ENCODE measurements at regions not wholly inside any gene's neighbourhood (a gene's known extent, or its start where the extent isn't known, plus 50 kb on each side); places are given as distances from the start of the nearest gene placed in this dataset.
"Not testable (repeated sequence)": the region's sequence is repeated elsewhere in the genome, so short reads cannot be mapped to it uniquely, and the experiment has no call there.

DNA sequence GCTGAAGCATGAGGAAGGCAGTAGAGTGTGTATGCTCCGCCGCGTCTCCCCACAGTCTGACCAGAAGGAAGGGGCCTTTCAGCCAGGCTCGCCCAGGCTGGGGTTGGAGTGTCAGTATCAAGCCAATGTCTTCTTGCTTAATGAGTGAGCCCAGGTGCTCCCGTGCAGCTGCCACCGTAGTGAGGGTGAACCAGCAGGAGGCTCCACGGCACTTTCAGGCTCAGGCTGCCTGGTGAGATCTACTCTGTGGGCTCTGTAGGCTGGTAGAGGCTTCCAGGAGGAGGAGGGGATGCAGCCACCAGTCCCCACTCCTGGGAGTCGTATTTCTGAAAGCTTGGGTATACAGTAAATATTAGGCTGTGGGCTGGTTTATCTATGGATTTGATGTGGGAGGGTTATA lies 98.1 kb upstream of the ADCY2 start:
- not testable (repeated sequence) for DNase-seq (ENCODE audit: low read depth in 2 of 2)

DNA sequence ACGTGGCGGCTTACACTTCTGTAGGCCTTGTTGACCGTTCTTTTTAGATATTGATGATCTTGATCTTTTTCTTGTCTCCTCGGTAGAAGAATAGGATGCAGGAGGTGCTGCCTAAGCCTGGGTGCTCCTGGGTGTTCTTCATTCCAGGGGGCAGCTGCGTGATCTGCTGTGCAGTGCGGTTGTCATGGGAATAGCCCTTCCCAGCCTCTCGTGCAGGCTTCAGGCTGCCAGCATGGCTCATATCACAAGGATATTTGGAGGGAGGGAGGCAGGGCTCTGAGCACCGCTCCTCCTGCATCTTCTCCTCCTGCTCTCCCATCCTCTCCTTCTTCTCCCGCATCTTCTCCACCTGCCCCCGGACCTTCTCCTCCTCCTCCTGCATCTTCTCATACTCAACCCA lies 96.2 kb upstream of the ADCY2 start:
- DNase-seq (ENCODE audit: low read depth in 2 of 2): not testable (repeated sequence)

- not testable (repeated sequence) for DNase-seq (ENCODE audit: low read depth in 2 of 2)
Observed at GRCh38 chr5:7305000-7305674, 90.8 kb upstream of the ADCY2 start.

- not testable (repeated sequence) for DNase-seq (ENCODE audit: low read depth in 2 of 2)
Observed at GRCh38 chr5:7306556-7306955, 89.4 kb upstream of the ADCY2 start.

GRCh38 chr5:7307709-7308108 lies 88.2 kb upstream of the ADCY2 start:
- not testable (repeated sequence) for DNase-seq (ENCODE audit: low read depth in 2 of 2)

DNA sequence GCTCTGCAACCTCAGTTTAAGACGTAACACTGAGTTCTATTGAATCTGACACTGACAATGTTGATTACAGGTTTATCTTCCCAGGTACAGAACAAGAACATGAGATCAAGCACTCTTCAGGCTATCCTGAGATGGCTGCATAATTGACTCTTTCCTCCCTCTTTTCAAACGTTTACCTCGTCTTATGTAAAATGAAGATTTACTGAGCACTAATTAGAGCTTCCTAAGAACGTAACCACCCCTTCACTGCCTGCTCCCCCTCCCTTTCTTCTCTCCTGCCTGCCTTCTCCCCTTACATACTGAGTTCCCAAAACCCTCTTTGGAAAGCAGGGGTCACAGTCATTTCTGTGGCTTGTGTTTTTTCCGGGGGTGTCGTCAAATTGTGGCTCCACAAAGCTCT lies 86.2 kb upstream of the ADCY2 start:
- not testable (repeated sequence) for DNase-seq (ENCODE audit: low read depth in 2 of 2)

- not testable (repeated sequence) for DNase-seq (ENCODE audit: low read depth in 2 of 2)
Observed at GRCh38 chr5:7310656-7311055, 85.3 kb upstream of the ADCY2 start.

- no peak for DNase-seq (ENCODE audit: low read depth in 2 of 2)
Observed at GRCh38 chr5:7315118-7315517, 80.8 kb upstream of the ADCY2 start.

DNA sequence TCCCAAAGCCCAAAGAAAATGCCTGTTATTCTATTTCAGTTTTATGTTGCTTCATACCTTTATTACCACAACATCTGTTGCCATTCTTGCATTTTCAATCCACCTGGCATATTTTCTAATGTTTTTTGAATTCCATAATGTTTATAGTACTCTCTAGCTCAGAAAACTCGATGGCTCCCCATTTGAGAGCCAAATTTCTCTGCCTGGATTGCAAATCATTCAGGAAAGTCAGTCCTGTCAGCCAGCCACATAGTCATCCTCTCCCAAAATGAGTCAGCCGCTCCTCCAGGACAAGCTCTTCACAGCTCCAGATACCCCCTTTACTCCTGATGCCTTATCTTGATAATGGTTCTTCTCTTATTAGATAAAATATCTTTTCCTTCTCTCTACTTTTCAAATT lies 78.2 kb upstream of the ADCY2 start:
- no peak for DNase-seq (ENCODE audit: low read depth in 2 of 2)

DNA sequence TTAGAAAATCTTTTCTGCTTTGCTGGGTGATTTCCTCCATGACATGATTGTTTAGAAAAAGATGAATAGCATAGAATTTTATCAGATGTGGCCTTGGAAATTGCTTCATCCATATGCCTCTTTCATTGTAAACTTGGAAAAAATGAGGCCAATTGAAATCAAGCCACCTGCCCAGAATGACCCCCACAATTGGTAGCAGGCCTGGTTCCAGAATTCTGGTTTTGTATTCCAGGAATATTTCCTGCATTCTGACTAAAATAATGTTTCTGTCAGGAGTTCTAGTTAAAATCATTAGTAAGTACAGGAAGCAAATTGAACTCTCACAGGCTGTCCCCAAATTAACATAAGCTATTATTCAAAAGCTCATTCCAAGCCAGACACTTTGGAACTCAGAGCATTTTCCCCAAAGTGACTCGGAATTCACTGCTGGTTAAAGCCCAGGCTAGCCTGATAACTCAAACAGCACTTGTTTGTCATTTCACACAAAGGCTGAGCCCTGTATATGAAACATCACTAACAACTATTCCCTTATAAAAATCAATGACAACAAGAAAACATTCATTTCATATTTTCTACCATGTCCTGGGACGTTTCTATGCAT lies 75.1 kb upstream of the ADCY2 start:
- no peak for DNase-seq (ENCODE audit: low read depth in 2 of 2)

DNA sequence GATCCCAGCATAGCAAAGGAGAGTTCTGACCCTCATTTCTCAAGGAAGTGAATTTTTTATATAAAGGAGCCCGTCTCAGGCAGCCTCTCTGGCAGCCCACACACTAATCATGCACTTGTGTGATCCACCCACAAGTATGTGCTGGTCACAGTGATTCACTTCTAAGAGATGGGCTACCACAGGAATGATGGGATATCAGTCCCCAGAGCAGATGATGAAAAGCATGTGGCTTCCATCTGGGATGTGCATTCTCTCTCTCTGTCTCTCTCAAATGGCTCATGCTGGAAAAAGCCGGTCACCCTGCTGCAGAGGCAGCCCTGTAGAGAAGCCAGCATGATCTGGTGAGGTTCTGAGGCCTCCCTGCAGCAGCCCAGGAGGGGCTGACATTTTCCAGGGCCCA lies 74.2 kb upstream of the ADCY2 start:
- no peak for DNase-seq (ENCODE audit: low read depth in 2 of 2)

DNA sequence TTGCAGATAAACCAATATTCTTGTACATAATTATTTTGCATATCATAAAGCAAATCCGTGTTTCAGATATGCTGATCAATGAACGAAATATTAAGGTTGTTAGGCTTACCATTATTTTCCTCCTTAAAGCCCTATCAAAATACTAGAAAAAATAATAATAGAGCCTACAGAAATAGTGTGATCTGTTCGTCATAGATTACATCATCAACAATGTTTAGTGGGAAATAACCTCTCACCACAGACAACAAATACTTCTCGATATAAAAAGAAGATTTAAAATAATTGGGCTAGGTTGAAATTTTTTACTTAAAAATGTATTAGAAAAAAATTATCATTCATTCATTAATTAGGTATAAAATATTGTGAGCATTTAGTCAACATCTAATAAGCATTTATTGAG lies 71.0 kb upstream of the ADCY2 start:
- no peak for DNase-seq (ENCODE audit: low read depth in 2 of 2)

GRCh38 chr5:7325975-7326913 lies 69.7 kb upstream of the ADCY2 start:
- no peak for DNase-seq (ENCODE audit: low read depth in 2 of 2)

- DNase-seq (ENCODE audit: low read depth in 2 of 2): no peak
Observed at GRCh38 chr5:7329141-7329540, 66.8 kb upstream of the ADCY2 start.

DNA sequence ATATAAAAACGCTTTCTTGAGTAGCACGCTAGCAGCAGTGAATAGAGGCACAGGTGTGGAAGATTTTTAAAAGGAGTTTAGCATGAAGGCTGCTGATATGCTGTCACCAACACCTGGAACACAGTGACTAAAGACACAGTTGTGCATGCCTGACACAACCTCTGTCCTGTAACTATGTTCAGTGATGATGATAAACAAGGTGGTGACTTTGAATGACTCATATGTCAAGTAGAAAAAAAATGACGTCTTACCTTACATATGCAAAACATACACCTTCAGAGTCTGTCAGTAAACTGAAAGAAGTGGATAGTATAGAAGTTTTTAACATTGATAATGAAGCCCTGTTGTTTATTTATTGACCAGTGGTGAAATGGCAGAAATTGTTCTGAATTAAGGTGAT lies 66.2 kb upstream of the ADCY2 start:
- DNase-seq (ENCODE audit: low read depth in 2 of 2): no peak

GRCh38 chr5:7330256-7330655 lies 65.7 kb upstream of the ADCY2 start:
- no peak for DNase-seq (ENCODE audit: low read depth in 2 of 2)

- DNase-seq (ENCODE audit: low read depth in 2 of 2): no peak
Observed at GRCh38 chr5:7331131-7331530, 64.8 kb upstream of the ADCY2 start.
